PC-3 (cell line): ENCODE measurements at regions not wholly inside any gene's neighbourhood (a gene's known extent, or its start where the extent isn't known, plus 50 kb on each side); places are given as distances from the start of the nearest gene placed in this dataset.

ENCODE experiments used
- ATAC-seq: fragments of 200-7000 bp; cut with Tn5 transposase; 2 replicates; pipeline ENCODE4 v1.9.1; 2020; ENCODE audit warnings: mild to moderate bottlenecking, moderate library complexity
- BruUV-seq: library from RNA; stranded (reverse); fragments of 400-500 nt; replicated peaks from 2 replicates; lab custom pipeline; 2021; lab: Mats Ljungman, UMichigan
- CTCF ChIA-PET: fragments of 300-600 bp; sonication (Branson Sonifier 250); formaldehyde crosslinking; loops from one replicate; lab custom pipeline; 2022; ENCODE audit warnings: antibody characterized with exemption; lab: Charles Lee
- POLR2A ChIA-PET: fragments of 300-600 bp; sonication (Branson Sonifier 250); formaldehyde crosslinking; loops from one replicate; lab custom pipeline; 2022; ENCODE audit warnings: antibody characterized with exemption; ENCODE audit not compliant: unreplicated experiment; lab: Charles Lee
- DNase-seq: peaks from one replicate; pipeline ENCODE4 v3.0.0-alpha.2; 2015
- H2AFZ ChIP-seq: fragments of 300-600 bp; sonication (generic); 2 replicates; pipeline ENCODE4 v1.6.0; 2016; ENCODE audit warnings: antibody characterized with exemption, low read length
- H3F3A ChIP-seq: fragments of 300-600 bp; sonication (generic); one replicate; pipeline ENCODE4 v1.6.0; 2017; ENCODE audit warnings: antibody characterized with exemption, low read length, control low read depth, mild to moderate bottlenecking; ENCODE audit not compliant: unreplicated experiment
- H3K27ac ChIP-seq: fragments of 300-600 bp; sonication (generic); 2 replicates; pipeline ENCODE4 v1.5.1; 2016; ENCODE audit warnings: mild to moderate bottlenecking, low read length
- H3K27me3 ChIP-seq: fragments of 300-600 bp; sonication (generic); 2 replicates; pipeline ENCODE4 v1.6.1; 2016; ENCODE audit warnings: low read length, mixed read lengths
- H3K36me3 ChIP-seq: fragments of 300-600 bp; sonication (generic); 2 replicates; pipeline ENCODE4 v1.6.1; 2016; ENCODE audit warnings: low read depth, mixed run types, low read length, mixed read lengths
- H3K4me1 ChIP-seq: fragments of 300-600 bp; sonication (generic); 2 replicates; pipeline ENCODE4 v1.5.1; 2016; ENCODE audit warnings: low read length; ENCODE audit not compliant: insufficient read depth
- H3K4me2 ChIP-seq: fragments of 300-600 bp; sonication (generic); 2 replicates; pipeline ENCODE4 v1.6.0; 2016; ENCODE audit warnings: low read length
- H3K4me3 ChIP-seq: fragments of 300-600 bp; sonication (generic); 2 replicates; pipeline ENCODE4 v1.5.1; 2016; ENCODE audit warnings: mild to moderate bottlenecking, low read length, mixed read lengths
- H3K79me2 ChIP-seq: fragments of 300-600 bp; sonication (generic); 2 replicates; pipeline ENCODE4 v1.6.1; 2017; ENCODE audit warnings: low read length, mixed read lengths
- H3K9ac ChIP-seq: fragments of 300-600 bp; sonication (generic); 2 replicates; pipeline ENCODE4 v1.6.0; 2016; ENCODE audit warnings: mild to moderate bottlenecking, low read length
- H3K9me2 ChIP-seq: fragments of 300-600 bp; sonication (generic); replicated peaks from 2 replicates; pipeline ENCODE4 v1.6.1; 2016; ENCODE audit warnings: mixed run types, low read length, mixed read lengths
- H3K9me3 ChIP-seq: fragments of 300-600 bp; sonication (generic); 2 replicates; pipeline ENCODE4 v1.6.1; 2016; ENCODE audit warnings: low read length, mixed read lengths
- H4K20me1 ChIP-seq: fragments of 300-600 bp; sonication (generic); 2 replicates; pipeline ENCODE4 v1.6.1; 2016; ENCODE audit warnings: low read length, mixed read lengths
- CTCF ChIP-seq: fragments of 300-600 bp; sonication (generic); conservative IDR thresholded peaks from 2 replicates; pipeline ENCODE4 v1.5.1; 2017; ENCODE audit warnings: antibody characterized with exemption, low read depth, mild to moderate bottlenecking, low read length
- EZH2 ChIP-seq: fragments of 300-600 bp; sonication (generic); IDR thresholded peaks from one replicate; pipeline ENCODE4 v1.6.1; 2017; ENCODE audit warnings: antibody characterized with exemption, mild to moderate bottlenecking, low read length; ENCODE audit not compliant: unreplicated experiment
- EZH2phosphoT487 ChIP-seq: fragments of 300-600 bp; sonication (generic); IDR thresholded peaks from 2 replicates; pipeline ENCODE4 v1.6.1; 2018; ENCODE audit warnings: mild to moderate bottlenecking, antibody characterized with exemption, low read length, borderline replicate concordance
- intact Hi-C: fragments of 100-400 bp; cut with micrococcal nuclease; formaldehyde crosslinking; loops from 2 replicates; pipeline ENCODE4 v1.9.0; 2023

DNA sequence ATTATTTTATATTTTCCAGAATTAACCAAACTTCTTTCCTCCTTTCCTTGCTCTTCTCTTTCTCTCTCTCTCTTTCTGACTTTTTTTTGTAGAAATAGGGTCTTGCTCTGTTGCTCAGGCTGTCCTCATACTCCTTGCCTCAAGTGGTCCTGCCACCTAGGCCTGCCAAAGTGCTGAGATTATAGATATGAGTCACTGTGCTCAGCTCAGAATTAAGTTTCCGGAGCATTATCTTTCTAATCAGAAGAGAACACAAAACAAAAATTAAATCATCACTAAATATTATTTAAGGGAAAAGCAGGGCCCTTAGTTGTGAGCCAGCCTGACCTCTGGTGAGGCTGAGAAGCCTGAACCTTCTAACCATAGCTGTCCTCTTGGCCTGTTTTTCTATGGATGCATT is 168.2 kb downstream of the SOX2 start:
- Histone ChIP-seq H3K79me2 (no peaks in the 10 kb centered on the region), H4K20me1 (no peaks in the 10 kb centered on the region), H3F3A (no peaks in the 10 kb centered on the region), H3K27me3 (no peaks in the 10 kb centered on the region), H3K4me2 (no peak overlapping the region), H3K9me3 (no peaks in the 10 kb centered on the region), H3K4me1 (no peaks in the 10 kb centered on the region; the same call in 1 of the 2 replicates), H3K9ac (no peak overlapping the region), H3K36me3 (no peaks in the 10 kb centered on the region), H3K4me3 (no peak overlapping the region), H3K27ac (no peak overlapping the region), H2AFZ (no peak overlapping the region), H3K9me2 (no peaks in the 10 kb centered on the region)
- intact Hi-C loops: no loop called here
- no peak for TF ChIP-seq EZH2
- ChIA-PET POLR2A (no interaction called here), CTCF (no interaction called here)
- DNase-seq (peak; percentile 31), ATAC-seq (no peak)
- BruUV-seq: no TSS peak

DNA sequence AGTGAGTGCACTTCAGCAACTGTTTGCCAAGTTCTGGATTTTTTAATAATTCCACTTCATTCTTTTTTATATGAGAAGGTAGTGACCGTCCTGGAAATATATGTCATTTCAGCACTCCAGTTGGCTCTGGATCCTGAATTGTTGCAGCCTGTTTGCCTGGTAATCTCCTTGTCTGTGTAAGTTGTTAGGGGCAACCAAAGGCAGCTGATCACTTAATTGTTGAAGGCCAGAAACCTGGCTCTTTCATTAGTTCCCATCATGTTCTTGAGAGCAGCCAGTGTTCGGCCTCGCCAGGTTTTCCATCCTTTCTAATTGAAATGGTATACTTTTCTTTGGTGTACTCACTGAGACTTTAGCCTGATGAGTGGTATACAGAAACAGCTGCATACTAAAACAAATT is 168.6 kb downstream of the SOX2 start:
- Histone ChIP-seq H3K36me3 (no peaks in the 10 kb centered on the region), H3K4me2 (no peak overlapping the region), H3K9me3 (no peaks in the 10 kb centered on the region), H3K27ac (no peak overlapping the region), H2AFZ (no peak overlapping the region), H3K27me3 (no peaks in the 10 kb centered on the region), H3F3A (no peaks in the 10 kb centered on the region), H3K4me3 (no peak overlapping the region), H4K20me1 (no peaks in the 10 kb centered on the region), H3K9ac (no peak overlapping the region), H3K4me1 (no peaks in the 10 kb centered on the region; the same call in 1 of the 2 replicates), H3K79me2 (no peaks in the 10 kb centered on the region), H3K9me2 (no peaks in the 10 kb centered on the region)
- ATAC-seq: no peak
- BruUV-seq: no TSS peak
- POLR2A ChIA-PET: no interaction called here
- CTCF ChIA-PET: no interaction called here
- intact Hi-C loops: no loop called here
- DNase-seq: no peak
- TF ChIP-seq EZH2phosphoT487 (no peak), EZH2 (no peak), CTCF (no peak)

- BruUV-seq: no TSS peak
- H3K36me3 ChIP-seq: no peaks in the 10 kb centered on the region
- no peaks in the 10 kb centered on the region for H3F3A ChIP-seq
- ATAC-seq (no peak), DNase-seq (no peak)
- POLR2A ChIA-PET: no interaction called here
- H3K4me1 ChIP-seq: no peaks in the 10 kb centered on the region; the same call in 1 of the 2 replicates
- H3K79me2 ChIP-seq: no peaks in the 10 kb centered on the region
- H3K4me2 ChIP-seq: no peak overlapping the region
- TF ChIP-seq EZH2phosphoT487 (no peak), EZH2 (no peak), CTCF (no peak)
- H3K9me3 ChIP-seq: no peaks in the 10 kb centered on the region
- intact Hi-C loops: no loop called here
- no peak overlapping the region for H3K27ac ChIP-seq
- H2AFZ ChIP-seq: no peak overlapping the region
- no peaks in the 10 kb centered on the region for H4K20me1 ChIP-seq
- H3K9me2 ChIP-seq: no peaks in the 10 kb centered on the region
- no peaks in the 10 kb centered on the region for H3K27me3 ChIP-seq
- H3K9ac ChIP-seq: no peak overlapping the region
- H3K4me3 ChIP-seq: no peak overlapping the region
- CTCF ChIA-PET: interaction anchor here (0.7 kb wide), 1 partner anchor 22 kb away, joined by 3 read pairs; no protein-coding TSS in a partner anchor
These were observed 170.0 kb downstream of the SOX2 start for GRCh38 chr3:181881749-181882148.
